ENCODE measurements at regions not wholly inside any gene's neighbourhood (a gene's known extent, or its start where the extent isn't known, plus 50 kb on each side); places are given as distances from the start of the nearest gene placed in this dataset.

GRCh38 chr12:58761308-58761707 is 159.0 kb downstream of the LRIG3 start:
- DNase-seq (ENCODE audit: low spot score) (no peak), ATAC-seq (no peak)
- intact Hi-C loops (cut with DNase I) = no loop called here

GRCh38 chr12:58764100-58764953 is 156.0 kb downstream of the LRIG3 start:
- intact Hi-C loops (cut with DNase I) = no loop called here
- DNase-seq (ENCODE audit: low spot score) (no peak), ATAC-seq (no peak)

DNA sequence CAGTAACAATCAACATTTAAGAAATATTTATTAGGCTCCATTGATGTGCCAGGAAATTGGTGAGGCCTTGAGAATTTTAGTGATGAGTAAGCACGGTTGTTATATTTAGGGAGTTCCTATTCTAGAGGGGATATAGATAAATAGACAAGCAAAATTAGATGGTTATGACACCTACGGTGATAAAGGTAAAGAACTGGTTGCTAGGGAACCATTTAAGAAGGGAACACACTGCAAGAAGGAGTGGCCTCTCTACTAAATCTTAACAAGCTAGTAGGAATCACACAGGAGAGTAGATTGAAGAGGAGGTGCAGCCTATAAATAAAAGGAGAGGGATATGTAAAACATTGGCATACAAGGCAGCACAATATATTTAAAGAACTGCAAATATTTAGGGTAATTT is 155.2 kb downstream of the LRIG3 start:
- intact Hi-C loops (cut with DNase I) = no loop called here
- DNase-seq (ENCODE audit: low spot score) (no peak), ATAC-seq (no peak)

GRCh38 chr12:58765653-58766512 is 154.4 kb downstream of the LRIG3 start:
- intact Hi-C loops (cut with DNase I) = no loop called here
- DNase-seq (ENCODE audit: low spot score) (no peak), ATAC-seq (no peak)

- ATAC-seq (no peak), DNase-seq (ENCODE audit: low spot score) (no peak)
- intact Hi-C loops (cut with DNase I) = no loop called here
Measured at GRCh38 chr12:58766513-58766870, 153.8 kb downstream of the LRIG3 start.

DNA sequence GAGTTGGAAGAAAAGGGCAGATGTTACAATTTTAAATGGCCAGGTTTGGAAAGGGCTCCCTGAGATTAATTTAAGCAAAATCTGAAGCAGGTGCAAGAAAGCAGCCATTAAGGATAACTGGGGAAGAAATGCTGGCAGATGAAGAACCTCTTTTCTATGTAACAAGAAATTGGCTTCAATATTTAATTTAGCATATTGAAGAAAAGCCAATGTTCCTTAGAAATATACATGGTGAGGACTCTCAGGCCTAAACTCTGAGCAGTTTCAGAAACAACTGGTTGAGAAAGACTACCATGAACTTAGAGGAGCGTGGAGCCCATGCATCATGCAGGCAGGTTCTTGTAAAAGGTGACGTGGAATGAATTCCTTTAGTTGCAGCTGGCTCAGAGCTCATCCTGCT is 152.8 kb downstream of the LRIG3 start:
- DNase-seq (ENCODE audit: low spot score) (no peak), ATAC-seq (no peak)
- intact Hi-C loops (cut with DNase I) = no loop called here

- intact Hi-C loops (cut with DNase I) = no loop called here
- DNase-seq (ENCODE audit: low spot score) (no peak), ATAC-seq (no peak)
Measured at GRCh38 chr12:58773986-58774385, 146.3 kb downstream of the LRIG3 start.

GRCh38 chr12:58774731-58775130 is 145.6 kb downstream of the LRIG3 start:
- ATAC-seq = no peak
- DNase-seq (ENCODE audit: low spot score) = no peak
- intact Hi-C loops (cut with DNase I) = no loop called here

GRCh38 chr12:58775396-58775795 is 144.9 kb downstream of the LRIG3 start:
- no peak for ATAC-seq
- no peak for DNase-seq (ENCODE audit: low spot score)
- intact Hi-C loops (cut with DNase I) = no loop called here

GRCh38 chr12:58776144-58776543 is 144.2 kb downstream of the LRIG3 start:
- no peak for ATAC-seq
- intact Hi-C loops (cut with DNase I) = no loop called here
- no peak for DNase-seq (ENCODE audit: low spot score)

DNA sequence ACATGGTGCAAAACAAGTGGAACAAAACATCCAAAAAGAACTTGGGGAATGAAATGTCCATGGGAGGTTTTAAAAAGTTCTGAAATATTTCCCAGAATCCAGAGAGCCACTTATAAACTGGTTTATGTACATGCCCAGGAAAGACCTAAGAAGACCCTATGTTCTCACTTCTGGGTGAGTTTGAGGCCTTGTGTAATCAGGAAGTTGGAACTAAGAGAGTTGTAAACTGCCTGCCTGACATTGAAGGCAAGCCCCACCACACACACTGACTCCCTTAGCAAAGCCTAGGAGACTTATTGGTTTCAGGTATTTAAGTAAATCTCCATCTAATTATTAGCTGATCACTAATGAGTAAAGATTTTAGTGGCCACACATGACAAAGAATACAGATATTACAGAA is 142.5 kb downstream of the LRIG3 start:
- ATAC-seq (no peak), DNase-seq (ENCODE audit: low spot score) (no peak)
- intact Hi-C loops (cut with DNase I) = no loop called here

- intact Hi-C loops (cut with DNase I) = no loop called here
- no peak for ATAC-seq
- no peak for DNase-seq (ENCODE audit: low spot score)
Measured at GRCh38 chr12:58781609-58782008, 138.7 kb downstream of the LRIG3 start.

- ATAC-seq = no peak
- no peak for DNase-seq (ENCODE audit: low spot score)
- intact Hi-C loops (cut with DNase I) = no loop called here
Measured at GRCh38 chr12:58787021-58787760, 133.1 kb downstream of the LRIG3 start.

DNA sequence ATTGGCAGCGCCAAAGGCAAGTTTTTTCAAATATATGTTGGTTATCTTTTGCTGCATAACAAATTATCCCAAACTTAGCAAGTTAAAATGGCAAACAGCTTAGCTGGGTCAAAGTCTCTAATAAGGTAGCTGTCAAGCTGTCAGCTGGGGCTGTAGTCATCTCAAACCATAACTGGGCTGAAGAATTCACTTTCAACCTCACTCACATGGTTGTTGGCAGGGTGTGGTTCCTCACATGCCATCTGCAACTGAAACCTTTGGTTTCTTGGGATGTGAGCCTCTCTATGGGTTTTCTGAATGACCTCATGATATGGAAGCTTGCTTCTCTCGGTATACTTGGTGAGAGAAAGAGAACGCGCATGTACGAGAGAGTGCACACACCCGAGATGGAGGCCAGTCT is 125.4 kb downstream of the LRIG3 start:
- DNase-seq (ENCODE audit: low spot score) (no peak), ATAC-seq (no peak)
- intact Hi-C loops (cut with DNase I) = no loop called here

- ATAC-seq = no peak
- intact Hi-C loops (cut with DNase I) = no loop called here
Measured at GRCh38 chr12:58795825-58796224, 124.5 kb downstream of the LRIG3 start.

DNA sequence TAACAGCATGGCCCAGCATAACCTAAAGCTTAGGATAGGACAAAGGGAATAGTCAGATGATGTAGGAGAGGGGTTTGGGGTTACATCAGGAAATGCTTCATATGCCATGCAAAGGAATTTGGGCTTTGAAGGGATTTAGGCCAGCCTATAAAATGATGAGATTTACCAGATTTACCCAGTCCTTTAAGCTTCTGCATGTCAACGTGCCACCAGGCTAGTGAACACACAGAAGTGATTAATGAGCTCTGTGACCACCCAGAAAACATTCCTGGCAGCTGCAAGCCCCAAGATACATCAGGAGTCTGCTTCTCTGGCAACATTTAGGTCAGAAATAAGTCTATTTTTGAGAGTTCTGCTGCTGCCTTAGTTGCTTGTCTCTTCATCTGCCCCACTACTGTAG is 118.3 kb downstream of the LRIG3 start:
- ATAC-seq = no peak
- intact Hi-C loops (cut with DNase I) = no loop called here
- DNase-seq (ENCODE audit: low spot score) = no peak

More at GRCh38 chr12:58795825-58796224, 124.5 kb downstream of the LRIG3 start:
- no peak for DNase-seq (ENCODE audit: low spot score)

GRCh38 chr12:58803908-58804307 is 116.4 kb downstream of the LRIG3 start:
- ATAC-seq = peak; percentile 67
- no peak for DNase-seq (ENCODE audit: low spot score)
- intact Hi-C loops (cut with DNase I) = no loop called here

GRCh38 chr12:58804749-58805148 is 115.6 kb downstream of the LRIG3 start:
- ATAC-seq = no peak
- DNase-seq (ENCODE audit: low spot score) = no peak
- intact Hi-C loops (cut with DNase I) = no loop called here

DNA sequence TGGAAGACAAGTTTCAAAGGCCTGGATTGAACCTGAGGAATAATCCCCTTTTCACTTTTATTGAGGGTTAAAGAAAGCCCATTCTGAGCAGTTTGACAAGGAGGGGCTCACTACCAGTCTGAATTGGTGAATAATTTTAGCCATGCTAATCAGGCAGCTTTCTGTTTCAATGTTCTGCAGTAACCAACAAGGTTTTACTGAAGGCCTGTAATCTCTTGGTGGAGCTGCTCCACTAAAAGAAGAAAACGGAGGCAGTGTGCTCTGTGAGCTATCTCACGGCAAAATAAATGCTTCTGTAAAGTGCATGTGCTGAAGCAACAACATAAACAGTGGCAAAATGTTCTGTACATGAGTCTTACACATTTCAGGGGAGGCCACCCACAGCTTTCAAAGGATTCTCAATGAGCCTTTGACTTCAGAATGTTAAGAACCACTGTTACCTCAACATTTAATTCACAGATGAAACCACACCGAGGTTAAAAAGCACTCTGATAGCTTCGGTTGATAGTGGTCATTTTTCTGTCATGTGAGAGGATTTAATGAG is 111.2 kb downstream of the LRIG3 start:
- DNase-seq (ENCODE audit: low spot score) = no peak
- ATAC-seq = no peak
- intact Hi-C loops (cut with DNase I) = no loop called here
